ENCODE measurements at regions not wholly inside any gene's neighbourhood (a gene's known extent, or its start where the extent isn't known, plus 50 kb on each side); places are given as distances from the start of the nearest gene placed in this dataset.
"Not testable (repeated sequence)": the region's sequence is repeated elsewhere in the genome, so short reads cannot be mapped to it uniquely, and the experiment has no call there.

DNA sequence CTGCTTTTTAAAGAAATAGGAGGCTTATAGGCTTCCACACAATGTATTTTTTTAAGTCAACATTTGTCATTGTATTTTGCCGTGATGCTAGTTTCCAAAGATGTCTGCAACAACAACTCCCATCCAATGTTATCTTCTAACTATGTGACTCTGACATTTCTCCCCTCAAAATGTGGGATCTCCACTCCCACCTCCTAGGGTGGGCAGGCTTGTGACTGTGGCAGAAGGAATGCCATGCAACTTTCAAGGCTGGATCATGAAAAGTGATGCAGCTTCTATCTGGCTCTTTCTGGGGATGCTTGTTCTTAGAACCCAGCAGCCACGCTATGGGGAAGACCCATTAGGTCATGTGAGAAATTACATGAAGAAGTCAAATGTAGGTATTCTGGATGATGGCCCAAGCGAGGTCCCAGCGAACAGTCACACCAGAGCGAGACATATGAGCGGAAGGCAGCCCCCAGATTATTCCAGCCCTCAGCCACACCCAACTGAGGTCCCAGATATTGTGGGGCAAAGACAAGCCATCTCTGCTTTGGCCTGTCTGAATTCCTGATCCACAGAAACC, 124.3 kb downstream of the BDH1 start:
- no peak for DNase-seq (ENCODE audit: low read depth)

DNA sequence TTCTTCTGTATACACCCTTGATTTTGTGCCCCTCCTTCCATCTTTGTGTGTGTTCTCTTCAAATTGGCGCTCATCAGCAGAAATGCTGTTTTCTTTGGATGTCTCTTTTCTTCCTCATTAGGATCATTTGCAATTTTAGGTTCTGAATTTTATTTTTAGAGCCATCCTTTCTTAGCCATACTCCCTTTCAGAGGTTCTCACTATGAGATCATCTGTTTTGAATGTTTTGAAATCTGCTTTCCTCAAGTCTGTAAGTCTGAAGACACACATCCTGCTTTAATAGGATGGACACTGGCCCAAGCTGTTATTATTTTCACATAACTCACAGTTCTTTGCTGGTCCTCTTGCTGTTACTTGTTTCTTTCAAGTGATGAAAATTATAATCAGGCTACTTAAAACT, 124.8 kb downstream of the BDH1 start:
- no peak for DNase-seq (ENCODE audit: low read depth)

DNA sequence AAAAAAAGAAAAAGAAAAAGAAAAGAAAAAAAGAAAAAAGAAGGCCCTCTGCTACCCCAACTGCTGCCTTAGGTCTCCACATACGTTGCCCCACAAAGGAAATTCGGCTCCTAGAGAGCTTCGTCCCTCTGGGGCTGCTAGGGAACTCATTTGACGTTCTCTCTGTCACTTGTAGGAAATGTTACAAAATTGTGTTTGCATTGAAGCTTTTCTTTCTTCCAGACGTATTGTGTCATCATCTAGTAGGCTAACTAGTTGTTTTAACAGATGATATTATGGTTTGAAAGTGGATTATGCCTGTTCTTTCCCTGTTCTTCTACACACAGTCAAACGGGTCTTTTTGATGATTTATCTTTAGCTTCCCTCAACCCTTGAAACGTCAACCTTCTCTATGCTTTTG, 125.3 kb downstream of the BDH1 start:
- no peak for DNase-seq (ENCODE audit: low read depth)

DNA sequence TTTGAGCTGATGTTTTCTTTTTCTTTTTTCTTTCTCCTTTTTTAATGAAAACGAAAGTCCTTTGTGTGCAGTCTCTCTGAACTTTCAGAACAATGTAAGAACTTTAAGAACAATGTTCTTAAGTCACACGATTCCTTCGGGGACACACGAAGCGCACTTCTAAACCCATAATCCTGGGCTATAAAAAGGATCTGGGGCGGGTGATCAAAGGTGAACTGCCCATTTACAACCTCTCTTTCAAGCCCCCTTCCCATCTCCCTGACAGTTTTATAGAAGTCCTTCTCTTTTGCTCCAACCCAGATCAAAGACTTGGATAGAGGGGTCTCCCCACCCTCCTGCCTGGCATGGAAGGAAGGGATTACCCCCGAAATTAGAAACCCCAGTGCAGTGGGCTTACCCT, 126.8 kb downstream of the BDH1 start:
- DNase-seq (ENCODE audit: low read depth), result no peak

DNA sequence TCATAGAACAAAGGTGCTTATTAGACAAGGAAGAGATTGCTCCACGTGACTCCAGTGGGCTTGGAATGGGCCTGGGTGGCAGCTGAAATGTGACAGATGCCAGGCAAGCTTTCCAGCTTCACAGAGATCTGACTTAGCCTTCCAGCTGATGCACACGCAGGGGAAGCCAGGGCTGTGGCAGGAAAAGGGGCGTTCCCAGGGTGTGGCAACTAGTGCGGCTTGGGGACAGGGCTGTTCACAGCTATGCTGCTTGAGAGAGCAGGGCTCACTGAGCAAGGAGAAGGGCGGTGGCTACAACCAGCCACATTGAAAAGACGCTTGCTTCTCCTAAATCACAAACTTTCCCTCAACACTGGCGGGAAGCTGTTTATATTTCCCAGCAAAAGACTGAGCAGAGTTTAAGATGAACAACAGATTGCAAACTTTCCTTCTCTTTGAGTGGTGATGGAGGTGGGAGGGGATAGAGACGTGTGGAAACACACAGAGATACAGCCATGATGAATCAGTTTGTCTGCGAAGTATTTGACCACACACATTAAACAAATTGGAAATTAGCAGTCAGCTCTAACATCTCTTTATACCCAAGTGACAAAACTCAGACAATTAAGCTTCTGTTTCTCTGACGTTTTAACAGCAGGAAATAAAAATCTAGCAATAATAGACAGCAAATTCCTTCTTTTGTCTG, 127.5 kb downstream of the BDH1 start:
- DNase-seq (ENCODE audit: low read depth), result peak; percentile 56

DNA sequence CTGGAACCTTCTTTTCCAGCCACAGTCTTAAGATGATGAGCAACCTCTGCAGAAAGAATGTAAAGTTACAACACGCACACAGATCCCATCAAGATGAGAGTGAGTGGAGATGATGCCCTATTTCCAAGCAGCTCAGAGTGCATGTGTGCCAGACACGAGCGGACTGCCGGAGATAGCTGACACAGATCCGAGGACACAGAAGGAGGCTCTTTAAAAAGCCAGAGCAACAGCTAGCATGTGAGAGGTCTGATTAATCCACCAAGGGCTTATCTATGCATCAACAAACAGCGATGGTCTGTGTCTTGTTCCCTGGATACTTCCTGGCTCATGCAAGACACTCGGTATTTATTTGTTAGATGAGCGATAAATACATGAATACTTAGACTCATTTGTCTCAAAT, 128.6 kb upstream of the DLG1 start:
- DNase-seq (ENCODE audit: low read depth), result no peak

DNA sequence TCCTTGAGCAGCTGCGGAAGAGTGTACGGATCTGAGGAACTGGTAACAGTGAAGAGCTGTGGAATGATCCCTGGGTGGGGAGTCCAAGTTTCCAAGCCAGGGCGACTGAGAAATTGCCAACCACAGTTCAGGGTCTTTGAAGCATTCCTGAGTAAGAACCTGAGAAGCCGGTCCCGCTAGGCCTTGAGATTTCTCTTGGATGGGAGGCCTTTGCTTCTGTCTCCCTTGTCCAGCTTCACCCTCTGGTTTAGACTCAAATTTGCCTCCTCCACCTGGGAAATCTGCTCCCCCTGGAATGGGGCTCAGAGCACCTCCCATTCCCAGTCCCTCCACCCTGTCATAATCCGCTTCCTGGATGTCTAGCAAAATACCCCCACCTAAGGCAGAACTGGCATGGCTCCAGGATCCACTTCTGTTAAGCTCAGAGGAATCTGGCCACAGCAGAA, 127.7 kb upstream of the DLG1 start:
- DNase-seq (ENCODE audit: low read depth), result peak; percentile 58

DNA sequence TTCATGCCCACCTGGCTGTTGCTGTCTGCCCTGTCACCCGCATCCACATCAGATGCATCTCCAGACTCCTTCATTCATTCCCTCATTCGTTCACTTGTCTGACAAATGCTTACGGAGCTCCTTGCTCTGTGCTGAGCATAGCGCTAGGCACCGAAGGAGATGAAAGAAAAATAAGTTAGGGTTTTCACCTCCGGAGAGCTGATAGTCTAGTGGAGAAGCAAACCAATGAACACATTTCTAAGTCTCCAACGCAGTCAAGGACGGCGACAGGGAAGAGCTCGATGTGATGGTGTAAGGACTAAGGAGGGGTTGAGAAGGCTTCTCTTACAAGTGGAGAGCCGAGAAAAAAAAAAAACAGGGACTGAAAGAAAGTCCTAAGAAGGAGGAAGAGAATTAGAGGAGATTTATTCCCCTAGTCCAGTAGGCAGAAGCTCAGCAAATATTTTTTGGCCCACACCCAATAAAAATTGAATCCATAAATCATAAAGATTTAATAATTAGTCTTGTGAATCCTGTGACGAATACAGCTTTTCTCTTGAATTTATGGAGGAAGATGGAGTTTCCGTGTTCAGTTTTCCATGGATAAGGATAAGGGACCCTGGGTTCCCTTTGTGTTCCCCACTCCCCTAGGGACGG, 127.2 kb upstream of the DLG1 start:
- DNase-seq (ENCODE audit: low read depth), result no peak

DNA sequence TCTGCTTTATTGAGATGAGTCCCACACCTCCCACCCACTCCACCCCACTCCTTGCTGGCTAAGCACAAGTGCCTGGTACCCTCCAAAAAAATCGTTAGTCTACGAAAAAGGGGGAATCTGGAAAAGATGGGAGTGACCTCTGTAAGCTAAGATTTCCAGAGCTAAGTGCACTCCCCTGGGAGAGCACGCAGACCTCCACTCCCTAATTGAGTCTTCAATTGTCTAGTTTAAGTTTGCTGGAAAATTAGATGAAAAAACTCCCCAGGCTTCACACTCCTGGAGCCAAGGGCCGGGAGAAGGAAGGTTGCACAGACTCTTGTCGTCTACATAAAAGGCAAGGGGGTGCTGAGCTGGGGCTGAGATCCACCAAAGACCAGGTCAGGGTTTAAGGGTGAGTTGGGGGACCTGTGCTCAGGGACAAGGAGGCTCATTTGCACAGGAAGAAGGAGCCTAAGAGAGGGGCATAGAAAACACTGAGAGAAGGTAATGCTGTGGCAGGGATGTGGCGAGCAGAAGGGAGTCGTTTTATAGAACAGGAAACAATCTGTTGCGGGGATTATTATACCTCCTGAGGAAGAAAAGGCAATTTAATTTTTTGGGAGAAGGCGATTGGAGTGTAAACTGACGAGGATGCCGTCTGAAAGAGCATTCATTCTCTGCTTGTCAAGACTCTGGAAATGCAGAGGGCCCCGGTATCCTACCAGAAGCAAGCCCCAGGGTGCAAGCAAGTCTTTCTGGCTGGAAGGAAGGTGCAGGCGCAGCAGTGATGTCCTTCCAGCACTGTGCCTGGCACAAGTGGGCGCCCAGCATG, 126.5 kb upstream of the DLG1 start:
- DNase-seq (ENCODE audit: low read depth), result no peak

DNA sequence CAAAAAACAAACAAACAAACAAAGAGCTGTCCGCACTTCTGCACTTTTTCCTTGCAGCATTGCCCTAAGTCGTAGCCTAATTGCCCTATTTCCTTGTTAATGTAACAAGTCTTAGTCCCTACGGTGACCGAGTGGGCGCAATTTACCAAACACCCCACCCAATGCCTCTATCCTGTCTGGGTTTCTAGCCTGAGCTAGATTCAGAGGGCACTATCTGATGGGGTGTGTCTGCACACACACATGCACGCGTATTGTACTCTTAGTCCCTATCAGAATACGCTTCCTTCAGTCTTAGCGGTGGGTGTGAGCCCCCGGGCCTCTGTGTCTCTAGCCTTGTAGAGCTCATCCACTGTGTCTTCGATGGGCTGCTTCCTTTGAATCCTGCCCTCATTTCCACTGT, 125.9 kb upstream of the DLG1 start:
- no peak for DNase-seq (ENCODE audit: low read depth)

DNA sequence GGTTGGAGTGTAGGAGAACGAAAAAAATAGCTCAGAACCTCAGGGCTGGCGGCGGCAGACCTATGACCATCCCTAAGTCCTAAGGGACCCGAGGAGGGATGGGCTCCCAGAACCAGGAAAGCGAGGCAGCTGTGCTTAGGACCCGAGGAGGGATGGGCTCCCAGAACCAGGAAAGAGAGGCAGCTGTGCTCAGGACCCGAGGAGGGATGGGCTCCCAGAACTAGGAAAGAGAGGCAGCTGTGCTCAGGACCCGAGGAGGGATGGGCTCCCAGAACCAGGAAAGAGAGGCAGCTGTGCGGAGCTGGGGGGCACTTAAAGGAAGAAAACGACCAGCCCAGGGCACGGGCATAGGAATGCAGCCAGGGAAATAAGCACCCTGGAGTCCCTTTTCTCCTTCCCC, 125.0 kb upstream of the DLG1 start:
- no peak for DNase-seq (ENCODE audit: low read depth)

DNA sequence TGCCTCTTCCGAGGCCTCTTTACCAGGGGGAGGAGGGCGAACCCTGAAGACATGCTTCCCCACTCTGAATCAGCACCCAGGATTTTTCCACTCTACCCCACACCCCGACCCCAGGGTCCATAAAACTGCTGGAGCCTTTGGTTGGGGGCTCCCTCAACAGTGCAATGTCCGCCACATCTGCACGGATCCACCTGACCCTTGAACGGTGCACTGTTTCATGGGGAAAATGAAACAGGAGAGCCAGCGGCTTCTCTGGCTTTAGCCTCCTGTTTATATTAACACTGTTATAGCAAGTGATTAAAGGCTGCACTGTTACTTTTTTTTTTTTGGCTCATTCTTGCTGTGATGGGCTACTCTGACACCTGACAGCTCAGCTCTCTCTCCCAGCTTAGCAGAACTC, 124.1 kb upstream of the DLG1 start:
- DNase-seq (ENCODE audit: low read depth), result no peak

DNA sequence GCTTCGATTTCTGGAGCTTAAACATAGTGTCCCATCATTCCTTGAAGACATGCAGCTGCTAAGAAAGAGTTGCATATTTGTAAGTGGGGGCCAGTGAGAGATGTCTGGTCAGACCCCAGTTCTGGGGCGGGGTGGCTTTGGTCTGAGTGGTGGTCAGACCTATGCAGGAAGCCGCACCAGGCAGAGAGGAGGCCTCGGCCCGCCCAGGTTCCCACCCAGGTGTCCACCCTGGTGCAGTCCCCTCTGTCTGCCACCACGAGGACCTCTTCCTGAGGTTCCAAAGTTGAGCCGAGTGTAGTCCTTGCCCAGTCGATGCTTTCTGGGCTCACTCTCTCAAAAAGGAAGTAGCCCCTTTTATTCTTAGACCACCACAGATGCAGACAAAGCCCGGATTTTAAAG, 122.6 kb upstream of the DLG1 start:
- DNase-seq (ENCODE audit: low read depth), result no peak

DNA sequence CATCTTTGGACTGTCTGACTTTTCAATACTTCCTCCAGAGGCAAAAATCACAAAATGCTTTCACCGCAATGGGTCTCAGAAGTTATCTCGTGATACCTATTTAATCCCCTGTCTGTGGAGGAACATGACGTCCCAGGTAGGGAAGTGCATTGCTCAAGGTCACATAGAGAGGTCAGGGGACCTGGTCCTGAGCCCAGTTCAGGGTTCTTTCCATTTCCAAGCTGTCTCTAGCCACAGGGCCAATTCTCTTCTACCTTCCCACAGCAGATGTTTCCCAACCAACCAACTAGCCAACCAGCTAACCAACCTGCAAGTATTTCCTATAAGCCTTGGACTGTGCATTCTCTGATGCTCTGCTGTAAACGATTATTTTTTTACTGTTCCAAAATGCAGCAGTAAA, 122.2 kb upstream of the DLG1 start:
- no peak for DNase-seq (ENCODE audit: low read depth)

DNA sequence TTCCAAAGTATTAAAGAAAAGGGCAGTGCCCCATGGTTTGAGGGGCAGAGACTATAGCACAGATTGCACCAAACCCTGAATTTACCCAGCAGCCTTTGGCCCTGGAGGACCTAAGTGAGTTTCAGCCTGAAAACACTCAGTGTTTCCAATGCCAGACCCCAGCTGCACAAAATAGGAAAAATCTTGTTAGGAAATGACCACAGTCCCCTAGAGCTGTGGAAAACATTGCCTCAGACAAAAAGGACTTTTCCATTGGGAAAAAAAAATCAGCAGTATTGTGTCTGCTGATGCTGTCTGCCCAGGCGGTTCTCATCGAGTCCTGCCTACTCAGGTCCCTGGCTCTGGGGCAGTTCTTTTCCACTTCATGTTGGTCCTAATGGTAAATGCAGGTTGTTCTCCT, 121.7 kb upstream of the DLG1 start:
- no peak for DNase-seq (ENCODE audit: low read depth)

DNA sequence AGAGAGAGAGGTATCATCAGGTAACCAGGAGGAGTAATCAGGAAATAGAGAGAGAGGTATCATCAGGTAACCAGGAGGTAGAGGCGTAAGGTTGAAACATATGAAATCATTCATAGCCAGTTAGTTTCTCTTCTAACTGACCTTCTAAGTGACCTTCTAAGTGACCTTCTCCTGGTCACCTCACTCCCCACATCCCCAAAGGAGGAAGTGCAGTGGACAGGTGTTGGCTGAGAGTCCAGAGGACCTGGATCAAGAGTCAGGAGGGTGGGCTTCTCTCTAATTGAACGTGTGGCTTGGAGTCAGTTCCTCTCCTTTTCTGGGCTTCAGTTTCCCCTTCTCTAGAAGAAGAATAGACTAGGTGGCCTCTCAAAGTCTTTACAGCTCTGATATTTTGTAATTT, 121.3 kb upstream of the DLG1 start:
- DNase-seq (ENCODE audit: low read depth), result no peak

DNA sequence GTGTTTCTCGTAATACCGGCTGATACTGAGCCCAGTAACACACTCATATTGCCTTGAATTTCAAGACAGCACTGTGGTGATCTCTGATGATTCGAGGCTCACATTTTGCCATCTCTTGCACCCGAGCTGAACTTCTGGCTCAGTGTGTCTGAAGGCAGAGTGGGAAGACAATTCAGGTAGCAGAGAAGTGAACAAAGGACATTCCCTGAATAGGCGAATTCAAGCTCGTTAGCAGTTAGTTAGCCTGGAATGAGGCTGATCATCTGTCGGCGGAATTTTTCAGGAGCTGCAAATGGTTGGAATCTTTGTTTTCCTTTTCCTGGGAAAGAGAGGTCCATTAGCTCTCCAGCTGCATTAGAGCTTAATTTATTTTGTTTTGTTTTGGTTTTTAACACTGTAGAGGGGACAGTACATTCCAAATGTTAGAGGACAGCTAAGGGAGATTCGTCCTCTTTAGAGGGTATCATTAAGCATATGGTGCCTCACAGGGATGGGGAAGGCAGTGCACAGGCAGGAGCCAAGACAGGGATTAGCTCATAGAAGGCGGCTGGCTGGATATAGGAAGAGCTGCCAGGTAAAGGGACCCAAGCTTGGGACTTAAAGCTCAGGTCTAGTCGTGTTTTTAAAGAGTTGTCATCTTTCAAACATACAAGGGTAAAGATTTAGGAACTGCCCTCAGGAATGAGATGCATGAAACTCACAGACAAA, 119.7 kb upstream of the DLG1 start:
- no peak for DNase-seq (ENCODE audit: low read depth)

DNA sequence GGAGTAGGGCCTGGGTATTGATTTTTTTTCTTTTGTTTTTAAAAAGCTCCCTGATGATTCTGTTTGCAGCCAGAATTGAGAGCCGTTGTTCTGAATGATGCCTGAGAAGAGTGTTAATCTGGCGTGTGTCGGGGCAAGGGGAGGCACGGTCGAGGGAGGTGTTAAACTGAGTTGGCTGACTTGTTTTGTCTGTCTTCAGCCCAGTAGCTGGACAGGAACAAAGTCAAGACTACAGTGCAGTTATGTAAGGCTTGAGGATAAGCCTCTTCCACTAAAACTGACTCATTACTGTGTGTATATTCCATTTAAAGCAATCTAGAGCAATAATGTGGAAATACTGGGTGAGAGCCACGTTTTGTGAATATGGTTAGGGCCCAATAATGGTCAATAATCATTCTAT, 119.0 kb upstream of the DLG1 start:
- peak; percentile 78 for DNase-seq (ENCODE audit: low read depth)

DNA sequence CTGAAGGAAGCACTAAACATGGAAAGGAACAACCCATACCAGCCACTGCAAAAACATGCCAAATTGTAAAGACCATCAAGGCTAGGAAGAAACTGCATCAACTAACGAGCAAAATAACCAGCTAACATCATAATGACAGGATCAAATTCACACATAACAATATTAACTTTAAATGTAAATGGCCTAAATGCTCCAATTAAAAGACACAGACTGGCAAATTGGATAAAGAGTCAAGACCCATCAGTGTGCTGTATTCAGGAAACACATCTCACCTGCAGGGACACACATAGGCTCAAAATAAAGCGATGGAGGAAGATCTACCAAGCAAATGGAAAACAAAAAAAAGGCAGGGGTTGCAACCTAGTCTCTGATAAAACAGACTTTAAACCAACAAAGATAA, 113.5 kb upstream of the DLG1 start:
- not testable (repeated sequence) for DNase-seq (ENCODE audit: low read depth)

DNA sequence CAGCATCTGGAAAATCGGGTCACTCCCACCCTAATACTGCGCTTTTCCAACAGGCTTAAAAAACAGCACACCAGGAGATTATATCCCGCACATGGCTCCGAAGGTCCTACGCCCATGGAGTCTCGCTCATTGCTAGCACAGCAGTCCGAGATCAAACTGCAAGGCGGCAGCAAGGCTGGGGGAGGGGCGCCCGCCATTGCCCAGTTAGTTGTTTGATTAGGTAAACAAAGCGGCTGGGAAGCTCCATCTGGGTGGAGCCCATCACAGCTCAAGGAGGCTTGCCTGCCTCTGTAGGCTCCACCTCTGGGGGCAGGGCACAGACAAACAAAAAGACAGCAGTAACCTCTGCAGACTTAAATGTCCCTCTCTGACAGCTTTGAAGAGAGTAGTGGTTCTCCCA, 111.8 kb upstream of the DLG1 start:
- not testable (repeated sequence) for DNase-seq (ENCODE audit: low read depth)

DNA sequence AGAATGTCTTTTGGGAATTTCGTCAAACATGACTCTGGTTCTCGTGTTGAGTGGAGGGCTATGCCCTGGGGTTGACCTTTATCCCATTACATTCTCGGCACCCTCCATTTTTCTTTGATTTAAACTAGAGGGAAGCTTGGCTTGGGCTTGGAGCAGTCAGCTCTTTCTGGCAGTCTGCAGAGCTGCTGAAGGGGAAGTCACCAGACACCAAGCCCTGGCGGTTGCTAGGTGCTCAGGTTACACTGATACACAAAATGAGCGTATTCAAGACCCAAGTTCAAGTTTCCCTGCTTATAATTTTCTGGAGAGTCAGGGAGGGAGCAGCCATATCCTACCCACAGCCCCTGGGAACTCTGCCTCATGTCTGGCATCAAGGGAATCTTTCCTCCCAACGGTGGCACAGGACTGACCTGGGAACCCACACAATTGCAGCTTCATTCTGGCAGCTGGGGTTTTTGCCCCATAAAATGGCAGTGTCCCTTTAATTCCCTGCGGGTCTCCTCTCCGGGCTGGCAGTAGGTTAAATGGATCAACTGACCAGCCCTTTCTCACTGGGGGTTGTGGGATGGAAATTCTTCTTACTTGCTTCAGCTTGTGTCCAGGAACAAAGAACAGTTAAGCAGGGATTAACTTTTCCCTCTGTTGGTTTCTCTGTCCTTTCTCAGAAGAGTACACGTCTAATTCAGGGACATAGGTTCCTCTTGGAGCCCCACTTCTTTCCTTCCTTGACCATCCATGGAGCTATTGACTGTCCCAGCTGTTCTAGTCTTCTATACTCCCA, 110.0 kb upstream of the DLG1 start:
- peak; percentile 47 for DNase-seq (ENCODE audit: low read depth)
